H1 (cell line): ENCODE measurements at regions not wholly inside any gene's neighbourhood (a gene's known extent, or its start where the extent isn't known, plus 50 kb on each side); places are given as distances from the start of the nearest gene placed in this dataset.
"Not testable (repeated sequence)": the region's sequence is repeated elsewhere in the genome, so short reads cannot be mapped to it uniquely, and the experiment has no call there.

Experiments used
- CTCF ChIA-PET: fragments of 300-600 bp; sonication (Branson Sonifier 250); formaldehyde crosslinking; loops from one replicate; lab custom pipeline; 2021; ENCODE audit not compliant: partially characterized antibody; lab: Charles Lee
- POLR2A ChIA-PET: fragments of 300-600 bp; sonication (Branson Sonifier 250); formaldehyde crosslinking; loops from one replicate; lab custom pipeline; 2021; ENCODE audit warnings: inconsistent platforms; ENCODE audit not compliant: partially characterized antibody; lab: Charles Lee
- DNase-seq, 2 experiments: peaks; one replicate each; pipeline versions ENCODE4 v3.0.0 to v3.0.0-alpha.2; 2010 to 2022; ENCODE audit warnings: low spot score in 2 of 2, low read depth in 1 of 2, mixed read lengths in 1 of 2
- FAIRE-seq: peaks from 2 replicates; lab custom pipeline; 2011; peaks lifted over from hg19 to GRCh38; lab: Jason Lieb, UNC
- H2AFZ ChIP-seq: 2 replicates; pipeline ENCODE4 v1.8.1; 2012; ENCODE audit warnings: low read length, inconsistent platforms
- H2AK5ac ChIP-seq: 2 replicates; pipeline ENCODE4 v1.6.1; 2013; ENCODE audit warnings: low read depth, low read length
- H2BK120ac ChIP-seq: replicated peaks from 2 replicates; pipeline ENCODE3; 2013; ENCODE audit warnings: low read depth, low read length, inconsistent platforms
- H2BK12ac ChIP-seq: 2 replicates; pipeline ENCODE4 v1.6.1; 2013; ENCODE audit warnings: low read depth, low read length
- H2BK15ac ChIP-seq: 2 replicates; pipeline ENCODE4 v1.6.1; 2013; ENCODE audit warnings: low read length
- H2BK20ac ChIP-seq: 2 replicates; pipeline ENCODE4 v1.6.1; 2013; ENCODE audit warnings: low read length
- H2BK5ac ChIP-seq: 2 replicates; pipeline ENCODE4 v1.6.1; 2013; ENCODE audit warnings: low read depth, low read length
- H3K14ac ChIP-seq: 2 replicates; pipeline ENCODE4 v1.6.1; 2013; ENCODE audit warnings: inconsistent platforms; ENCODE audit not compliant: insufficient read length
- H3K18ac ChIP-seq: 2 replicates; pipeline ENCODE4 v1.6.1; 2013; ENCODE audit warnings: low read length; ENCODE audit errors: extremely low read depth
- H3K23ac ChIP-seq: 2 replicates; pipeline ENCODE4 v1.6.1; 2013; ENCODE audit warnings: inconsistent platforms; ENCODE audit not compliant: insufficient read length
- H3K23me2 ChIP-seq: 2 replicates; pipeline ENCODE4 v1.6.1; 2013; ENCODE audit warnings: low read depth, low read length
- H3K27ac ChIP-seq: 2 replicates; pipeline ENCODE4 v1.6.1; 2011; ENCODE audit warnings: low read depth, low read length, inconsistent platforms
- H3K27me3 ChIP-seq, 4 experiments: replicated peaks in 1 of 4; 1 replicate in 1 of 4; 2 replicates in 3 of 4; pipeline versions ENCODE4 v1.6.1 to v1.8.1; 2011 to 2013; ENCODE audit warnings: low read length in 3 of 4, mild to moderate bottlenecking in 3 of 4, inconsistent platforms in 2 of 4, mixed read lengths in 2 of 4, moderate library complexity in 1 of 4; ENCODE audit not compliant: control insufficient read depth in 3 of 4, insufficient read depth in 3 of 4; ENCODE audit errors: extremely low read depth in 1 of 4
- H3K36me3 ChIP-seq, 4 experiments: 2 replicates each; pipeline versions ENCODE4 v1.6.1 to v1.8.1; 2011 to 2013; ENCODE audit warnings: mild to moderate bottlenecking in 4 of 4, low read length in 3 of 4, moderate library complexity in 2 of 4, control low read depth in 1 of 4, inconsistent platforms in 1 of 4; ENCODE audit not compliant: insufficient read depth in 4 of 4, control insufficient read depth in 2 of 4
- H3K4ac ChIP-seq: replicated peaks from 2 replicates; pipeline ENCODE3; 2013; ENCODE audit warnings: low read length, low read depth, mixed read lengths, inconsistent platforms; ENCODE audit not compliant: insufficient read length
- H3K4me1 ChIP-seq, 4 experiments: replicated peaks in 1 of 4; 1 replicate in 1 of 4; 2 replicates in 3 of 4; pipeline versions ENCODE4 v1.6.1 to v1.8.1; 2011 to 2013; ENCODE audit warnings: low read length in 3 of 4, inconsistent platforms in 2 of 4, mixed read lengths in 1 of 4; ENCODE audit not compliant: insufficient read depth in 4 of 4, control insufficient read depth in 3 of 4
- H3K4me2 ChIP-seq, 2 experiments: 2 replicates each; pipeline versions ENCODE4 v1.6.1 to v1.8.1; 2011 to 2013; ENCODE audit warnings: low read depth in 2 of 2, low read length in 2 of 2, control low read depth in 1 of 2, inconsistent platforms in 1 of 2, mild to moderate bottlenecking in 1 of 2; ENCODE audit not compliant: insufficient read depth in 1 of 2
- H3K4me3 ChIP-seq, 4 experiments: fragments of 200-600, 300-600 bp in 1 of 4; sonication (generic), shearing (Covaris generic), sonication (Bioruptor Twin) in 1 of 4; 2 replicates each; pipeline versions ENCODE4 v1.5.1 to v1.8.1; 2011 to 2016; ENCODE audit warnings: low read length in 4 of 4, low read depth in 3 of 4, control low read depth in 2 of 4, inconsistent platforms in 2 of 4, mild to moderate bottlenecking in 2 of 4, mixed read lengths in 1 of 4, moderate library complexity in 1 of 4; ENCODE audit not compliant: insufficient read depth in 2 of 4; ENCODE audit errors: extremely low read depth in 1 of 4
- H3K56ac ChIP-seq: replicated peaks from 2 replicates; pipeline ENCODE3; 2013; ENCODE audit warnings: low read depth, mild to moderate bottlenecking, mixed read lengths, low read length, inconsistent platforms; ENCODE audit not compliant: insufficient read length
- H3K79me1 ChIP-seq: 2 replicates; pipeline ENCODE4 v1.6.1; 2013; ENCODE audit warnings: low read depth, low read length, control low read depth
- H3K79me2 ChIP-seq, 2 experiments: 2 replicates each; pipeline versions ENCODE4 v1.6.1 to v1.8.1; 2012 to 2013; ENCODE audit warnings: low read length in 2 of 2, mild to moderate bottlenecking in 2 of 2, inconsistent platforms in 1 of 2; ENCODE audit not compliant: insufficient read depth in 2 of 2, control insufficient read depth in 1 of 2
- H3K9ac ChIP-seq, 4 experiments: replicated peaks in 1 of 4; 1 replicate in 1 of 4; 2 replicates in 3 of 4; pipeline versions ENCODE4 v1.6.1 to v1.8.1; 2011 to 2013; ENCODE audit warnings: low read depth in 3 of 4, low read length in 3 of 4, control low read depth in 2 of 4, mild to moderate bottlenecking in 2 of 4, moderate library complexity in 2 of 4, inconsistent platforms in 1 of 4; ENCODE audit errors: extremely low read depth in 1 of 4
- H3K9me3 ChIP-seq, 2 experiments: 2 replicates each; pipeline versions ENCODE4 v1.6.1 to v1.8.1; 2012 to 2013; ENCODE audit warnings: mild to moderate bottlenecking in 2 of 2, moderate library complexity in 2 of 2, control low read depth in 1 of 2, inconsistent platforms in 1 of 2, low read depth in 1 of 2, low read length in 1 of 2, mixed read lengths in 1 of 2; ENCODE audit not compliant: insufficient read depth in 2 of 2
- H4K20me1 ChIP-seq, 2 experiments: replicated peaks in 1 of 2; 2 replicates each; pipeline versions ENCODE3 to v1.8.1; 2011 to 2013; ENCODE audit warnings: inconsistent platforms in 2 of 2, low read length in 2 of 2, mild to moderate bottlenecking in 1 of 2; ENCODE audit not compliant: insufficient read depth in 2 of 2, control insufficient read depth in 1 of 2
- H4K5ac ChIP-seq: 2 replicates; pipeline ENCODE4 v1.6.1; 2013; ENCODE audit warnings: low read length, low read depth, mixed read lengths, inconsistent platforms; ENCODE audit not compliant: insufficient read length
- H4K8ac ChIP-seq: 2 replicates; pipeline ENCODE4 v1.8.0; 2013; ENCODE audit warnings: mild to moderate bottlenecking, moderate library complexity, low read length, inconsistent platforms; ENCODE audit not compliant: insufficient read depth; ENCODE audit errors: extremely low read depth
- H4K91ac ChIP-seq: replicated peaks from 2 replicates; pipeline ENCODE3; 2013; ENCODE audit warnings: low read length, mixed read lengths, inconsistent platforms; ENCODE audit not compliant: insufficient read length
- CBX8 ChIP-seq: fragments of 300-800, 300-1000 bp; sonication (generic); IDR thresholded peaks from 2 replicates; pipeline ENCODE4 v1.7.1; 2016; ENCODE audit warnings: low read depth, low read length, borderline replicate concordance
- CREB1 ChIP-seq: IDR thresholded peaks from 2 replicates; pipeline ENCODE4 v1.6.1; 2012; ENCODE audit warnings: inconsistent platforms
- JUN ChIP-seq: IDR thresholded peaks from 2 replicates; pipeline ENCODE4 v1.6.1; 2011; ENCODE audit warnings: low read depth, mild to moderate bottlenecking, improper control_type of control experiment, low read length
- PHF8 ChIP-seq: fragments of 200-600 bp; sonication (generic); conservative IDR thresholded peaks from 2 replicates; pipeline ENCODE4 v1.7.1; 2012; ENCODE audit warnings: low read depth, mild to moderate bottlenecking, inconsistent platforms, low read length, moderate library complexity
- POLR2AphosphoS5 ChIP-seq: IDR thresholded peaks from 2 replicates; pipeline ENCODE4 v1.6.1; 2011; ENCODE audit warnings: low read depth, low read length
- RAD21 ChIP-seq, 2 experiments: IDR thresholded peaks in 1 of 2; conservative IDR thresholded peaks in 1 of 2; 2 replicates each; pipeline ENCODE4 v1.6.1; 2011; ENCODE audit warnings: low read depth in 2 of 2, low read length in 2 of 2, improper control_type of control experiment in 1 of 2, inconsistent platforms in 1 of 2, mild to moderate bottlenecking in 1 of 2, moderate library complexity in 1 of 2
- RFX5 ChIP-seq: IDR thresholded peaks from 2 replicates; pipeline ENCODE4 v1.6.1; 2011; ENCODE audit warnings: low read depth, low read length, improper control_type of control experiment, borderline replicate concordance
- WGBS, 2 experiments: shearing (Covaris generic) in 1 of 2; methylation state at CpG; one replicate each; pipeline versions ENCODE4 v1.1.6 to v1.1.7; 2013 to 2015; ENCODE audit warnings: low lambda C conversion rate in 2 of 2, mixed read lengths in 2 of 2, inconsistent platforms in 1 of 2, low coverage in 1 of 2, missing lambda C conversion rate in 1 of 2; ENCODE audit not compliant: insufficient replicate concordance in 2 of 2, insufficient coverage in 1 of 2, insufficient read length in 1 of 2; ENCODE audit errors: extremely low coverage in 1 of 2, missing lambda C conversion rate in 1 of 2; 5-methylcytosine and 5-hydroxymethylcytosine counted together

GRCh38 chr7:152516216-152516615 is 80.4 kb upstream of the KMT2C start (continued):
- TF ChIP-seq JUN (no peak), CBX8 (no peak), PHF8 (no peak), RFX5 (no peak), RAD21 (IDR thresholded peaks at IDR 0.05 in 1 of 2, conservative IDR thresholded peaks at IDR 0.05 in 1 of 2; ENCODE audit: low read depth in 2 of 2, low read length in 2 of 2) (no peak), POLR2AphosphoS5 (no peak), CREB1 (no peak)

- not testable (repeated sequence) for H3K9ac ChIP-seq, FAIRE-seq, H3K4ac ChIP-seq, H3K27ac ChIP-seq, H3K56ac ChIP-seq, H2AK5ac ChIP-seq, H2BK120ac ChIP-seq, H4K8ac ChIP-seq, H2BK15ac ChIP-seq, H2BK20ac ChIP-seq, H3K79me1 ChIP-seq, H3K4me3 ChIP-seq, H3K4me2 ChIP-seq, H3K4me1 ChIP-seq, DNase-seq, H3K27me3 ChIP-seq, H2BK5ac ChIP-seq, H3K18ac ChIP-seq, H4K5ac ChIP-seq, H2AFZ ChIP-seq, H2BK12ac ChIP-seq, H4K20me1 ChIP-seq, H3K36me3 ChIP-seq, H3K9me3 ChIP-seq, H3K23me2 ChIP-seq, H3K14ac ChIP-seq, H3K79me2 ChIP-seq, H4K91ac ChIP-seq, H3K23ac ChIP-seq
- WGBS, 2 experiments: 89% methylated on average over 25 of the region's 25 CpGs; no CpG with 5 or more reads in 1 of the 2 experiments
- ChIA-PET POLR2A (interaction anchor here (0.6 kb wide), 1 partner anchor 107 kb away, joined by 3 read pairs; no protein-coding TSS in a partner anchor), CTCF (interaction anchor here (0.6 to 1.8 kb wide), 2 partner anchors 9 to 28 kb away, joined by 4 read pairs; no protein-coding TSS in a partner anchor)
Observed at GRCh38 chr7:152515266-152515950, 79.6 kb upstream of the KMT2C start.
